HAP-1 (cell line): ENCODE measurements at regions not wholly inside any gene's neighbourhood (a gene's known extent, or its start where the extent isn't known, plus 50 kb on each side); places are given as distances from the start of the nearest gene placed in this dataset.

Source experiments
- DNase-seq, 2 experiments: peaks; one replicate each; pipeline ENCODE4 v3.0.0-alpha.2; 2016 to 2020; ENCODE audit warnings: low spot score in 2 of 2
- H3K27me3 ChIP-seq: fragments of 250-450 bp; sonication (Bioruptor Pico); 2 replicates; pipeline ENCODE4 v1.5.1; 2020; ENCODE audit warnings: low read depth, mild to moderate bottlenecking, moderate library complexity
- H3K36me3 ChIP-seq: fragments of 250-450 bp; sonication (Bioruptor Pico); replicated peaks from 2 replicates; pipeline ENCODE4 v1.5.1; 2020; ENCODE audit warnings: mild to moderate bottlenecking
- H3K4me1 ChIP-seq: fragments of 250-450 bp; sonication (Bioruptor Pico); 2 replicates; pipeline ENCODE4 v1.5.1; 2020; ENCODE audit warnings: mild to moderate bottlenecking
- H3K4me3 ChIP-seq: fragments of 250-450 bp; sonication (Bioruptor Pico); 2 replicates; pipeline ENCODE4 v1.5.1; 2020; ENCODE audit warnings: mild to moderate bottlenecking, moderate library complexity
- H3K9me3 ChIP-seq: fragments of 250-450 bp; sonication (Bioruptor Pico); 2 replicates; pipeline ENCODE4 v1.5.1; 2020; ENCODE audit warnings: mild to moderate bottlenecking, moderate library complexity
- in situ Hi-C: fragments of 300-500 bp; cut with MboI; formaldehyde crosslinking; loops from 3 replicates; pipeline ENCODE4 v1.14.3; 2020; ENCODE audit warnings: low sequenced_read_pairs, inconsistent platforms, mixed read lengths

DNA sequence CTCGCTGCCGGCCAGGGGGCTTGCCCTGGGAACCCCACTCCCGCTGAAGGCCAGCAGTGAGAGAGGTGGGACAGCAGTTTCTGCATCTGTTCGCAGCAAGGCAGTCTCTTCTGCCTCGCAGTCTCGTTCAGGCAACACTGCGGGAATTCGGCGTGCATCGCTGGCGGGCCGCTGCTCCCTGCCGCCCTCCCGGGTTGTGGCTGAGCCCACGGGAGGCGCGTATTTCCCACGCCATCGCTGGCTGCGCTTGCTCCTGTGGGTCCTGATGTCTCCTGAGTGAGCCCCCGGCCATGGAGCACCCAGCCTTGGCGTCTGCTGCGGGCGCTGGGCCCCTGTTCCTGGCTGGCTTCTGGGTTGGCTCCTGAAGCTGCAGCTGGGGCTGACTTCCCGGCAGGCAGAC, 227.9 kb downstream of the TEX29 start:
- Histone ChIP-seq H3K9me3 (no peaks in the 10 kb centered on the region), H3K36me3 (no peaks in the 10 kb centered on the region), H3K27me3 (no peaks in the 10 kb centered on the region), H3K4me1 (no peaks in the 10 kb centered on the region), H3K4me3 (no peak overlapping the region)
- in situ Hi-C loops: no loop called here
- DNase-seq: no peak

DNA sequence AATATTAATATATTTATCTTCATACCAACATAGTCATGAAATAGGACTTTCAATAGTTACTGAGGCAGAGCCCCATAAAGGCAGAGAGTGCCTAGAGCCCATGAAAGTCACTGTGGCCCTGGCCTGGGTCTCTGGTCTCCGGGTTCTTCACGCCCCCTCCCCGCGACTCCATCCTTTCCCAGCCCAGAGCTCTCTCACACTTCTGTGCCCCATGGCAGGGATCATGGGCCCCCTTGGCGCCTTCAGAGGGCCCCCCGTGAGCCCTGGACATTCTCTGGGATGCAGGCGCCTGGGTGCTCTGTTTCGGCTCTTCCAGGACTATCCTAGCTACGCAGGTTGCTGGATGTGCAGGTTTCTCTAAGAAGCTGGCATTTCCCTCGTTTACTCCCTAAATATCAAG, 228.4 kb downstream of the TEX29 start:
- Histone ChIP-seq H3K4me3 (no peak overlapping the region), H3K27me3 (no peaks in the 10 kb centered on the region), H3K9me3 (no peaks in the 10 kb centered on the region), H3K36me3 (no peaks in the 10 kb centered on the region), H3K4me1 (no peaks in the 10 kb centered on the region)
- in situ Hi-C loops: no loop called here
- DNase-seq: no peak

DNA sequence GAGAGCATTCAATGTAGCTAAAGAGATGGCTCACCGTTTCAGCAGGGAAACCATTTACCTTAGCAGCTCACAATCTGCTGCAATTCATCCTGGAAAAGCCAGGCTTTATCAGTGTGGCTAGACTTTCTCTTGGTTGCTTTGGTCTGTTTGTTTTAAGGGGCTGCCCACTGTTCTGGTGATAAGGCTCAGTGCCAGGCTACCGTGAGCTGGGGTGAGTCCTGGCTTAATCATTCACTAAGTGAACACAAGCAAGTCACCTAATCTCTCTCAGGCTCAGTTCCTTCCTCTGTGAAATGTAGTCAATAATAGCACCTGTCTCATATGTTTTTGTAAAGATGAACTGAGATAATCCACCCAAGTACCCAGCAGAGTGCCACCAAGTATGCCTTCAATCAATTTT, 229.0 kb downstream of the TEX29 start:
- Histone ChIP-seq H3K36me3 (no peaks in the 10 kb centered on the region), H3K4me1 (no peaks in the 10 kb centered on the region), H3K9me3 (no peaks in the 10 kb centered on the region), H3K27me3 (no peaks in the 10 kb centered on the region), H3K4me3 (no peak overlapping the region)
- in situ Hi-C loops: no loop called here
- DNase-seq: no peak

DNA sequence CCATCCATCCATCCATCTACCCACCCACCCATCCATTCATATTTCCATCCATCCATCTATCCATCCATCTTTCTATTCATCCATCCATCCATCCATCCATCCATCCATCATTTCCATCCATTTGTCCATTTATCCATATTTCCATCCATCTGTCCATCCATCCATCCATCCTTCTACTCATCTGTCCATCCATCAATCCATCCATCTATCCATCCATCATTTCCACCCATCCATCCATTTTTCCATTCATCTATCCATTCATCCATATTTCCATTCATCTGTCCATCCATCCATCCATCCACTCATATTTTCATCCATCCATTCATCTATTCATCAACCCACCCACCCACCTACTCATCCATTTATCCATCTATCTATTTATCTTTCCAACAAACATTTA, 229.6 kb downstream of the TEX29 start:
- H3K36me3 ChIP-seq: no peaks in the 10 kb centered on the region
- H3K9me3 ChIP-seq: no peaks in the 10 kb centered on the region
- in situ Hi-C loops: no loop called here
- no peaks in the 10 kb centered on the region for H3K4me1 ChIP-seq
- H3K27me3 ChIP-seq: no peaks in the 10 kb centered on the region
- no peak overlapping the region for H3K4me3 ChIP-seq
- no peak for DNase-seq

DNA sequence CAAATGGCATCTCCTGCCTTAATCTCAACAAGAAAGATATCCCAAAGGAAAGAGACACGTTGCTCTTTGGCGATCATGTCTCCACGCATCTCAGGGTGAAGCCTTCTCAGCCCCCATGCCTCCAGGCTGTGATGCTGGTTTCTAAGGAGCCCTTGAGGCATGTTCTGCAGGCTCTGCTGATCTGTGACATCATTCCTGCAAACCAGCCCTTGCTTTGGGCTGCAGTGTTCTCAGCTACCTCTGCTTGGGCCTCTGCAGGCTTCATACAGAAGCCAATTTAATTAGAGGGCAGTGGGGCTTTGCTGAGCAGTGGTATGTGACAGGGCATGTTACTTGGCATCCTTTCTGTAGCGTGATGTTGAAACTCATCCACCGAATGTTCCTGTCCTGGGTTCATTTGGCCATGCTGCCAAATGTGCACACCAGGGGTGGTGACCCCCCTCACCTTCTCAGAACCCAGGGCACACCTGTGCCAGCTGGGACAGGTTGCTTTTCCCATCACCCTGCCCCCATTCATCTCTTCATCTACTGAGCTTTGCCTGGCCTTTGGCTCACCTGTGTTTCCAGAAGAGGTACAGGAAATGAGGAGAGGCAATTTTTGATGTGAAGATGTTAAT, 230.9 kb downstream of the TEX29 start:
- no peaks in the 10 kb centered on the region for H3K27me3 ChIP-seq
- H3K4me1 ChIP-seq: no peaks in the 10 kb centered on the region
- H3K9me3 ChIP-seq: no peaks in the 10 kb centered on the region
- no peaks in the 10 kb centered on the region for H3K36me3 ChIP-seq
- in situ Hi-C loops: no loop called here
- no peak overlapping the region for H3K4me3 ChIP-seq
- DNase-seq: no peak

DNA sequence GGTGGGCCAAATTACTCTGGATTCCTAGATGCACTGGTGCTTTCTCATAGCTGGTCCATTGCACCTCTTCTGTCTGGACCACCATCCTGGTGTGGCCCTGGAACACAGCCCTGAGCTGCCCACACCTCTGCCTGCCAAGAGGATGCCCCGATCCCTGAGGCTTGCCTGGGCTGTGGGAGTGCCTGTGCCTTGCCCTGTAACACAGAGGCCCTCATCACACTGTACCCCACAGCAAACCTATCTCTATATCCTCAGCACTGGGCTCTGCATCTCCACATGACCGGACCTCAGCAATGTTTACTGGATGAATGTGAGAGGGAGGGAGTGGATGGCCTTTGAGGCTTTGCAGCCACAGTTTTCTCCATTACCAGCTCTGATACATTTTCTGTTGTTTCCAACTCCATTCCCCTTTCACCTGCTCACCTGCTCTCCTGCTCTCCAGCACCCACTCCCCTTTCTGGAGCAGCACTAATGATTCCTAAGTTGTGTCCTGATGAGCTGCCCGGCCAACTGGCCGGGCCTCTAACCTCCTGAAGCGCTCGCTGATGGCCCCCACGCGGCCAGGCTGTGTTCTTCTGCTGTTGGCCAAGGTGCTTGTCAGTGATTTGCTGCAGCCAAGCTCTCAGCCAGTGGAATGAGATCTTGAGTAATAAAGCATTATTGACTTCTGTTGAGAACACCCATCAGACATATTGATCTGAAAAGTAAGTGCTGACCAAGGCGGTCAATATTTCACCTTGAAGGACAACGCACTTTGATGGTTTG, 232.6 kb downstream of the TEX29 start:
- in situ Hi-C loops: no loop called here
- Histone ChIP-seq H3K4me3 (no peak overlapping the region), H3K36me3 (no peaks in the 10 kb centered on the region), H3K4me1 (no peaks in the 10 kb centered on the region), H3K27me3 (no peaks in the 10 kb centered on the region), H3K9me3 (no peaks in the 10 kb centered on the region)
- DNase-seq: no peak

DNA sequence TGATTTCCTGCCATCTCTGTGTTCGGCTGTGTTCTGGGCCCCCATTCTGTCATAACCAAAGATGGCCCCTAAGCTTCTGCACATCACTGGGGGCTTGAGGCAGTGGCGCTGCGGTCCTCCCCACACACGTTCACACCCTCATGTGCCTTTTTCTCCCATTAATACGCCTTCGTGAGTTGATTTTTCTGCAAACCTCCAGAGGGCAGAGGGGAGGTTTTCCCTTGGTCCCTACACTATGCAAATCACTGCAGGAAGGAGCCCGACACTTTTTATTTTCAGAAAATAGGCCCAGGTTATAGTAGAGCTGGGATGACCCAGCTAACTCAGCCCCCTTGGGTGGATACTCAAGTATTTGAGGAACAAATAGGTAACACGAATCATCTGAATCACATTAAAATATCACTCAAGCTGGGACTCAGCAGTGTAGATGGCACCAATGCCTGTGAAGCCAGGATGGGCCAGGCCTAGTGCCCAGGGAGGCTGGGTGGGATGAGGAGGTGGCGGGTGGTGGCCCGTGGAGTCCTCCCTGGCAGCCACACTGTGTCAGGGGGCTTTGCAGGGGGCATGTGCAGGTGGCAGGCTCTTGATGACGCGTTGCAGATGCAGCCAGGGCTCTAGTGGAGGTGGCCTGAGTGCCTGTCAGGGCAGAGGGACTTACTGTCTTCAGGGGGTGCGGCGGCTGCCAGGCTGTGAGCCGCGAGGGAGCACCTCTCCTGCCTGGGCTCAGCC, 234.3 kb downstream of the TEX29 start:
- no peak overlapping the region for H3K4me3 ChIP-seq
- in situ Hi-C loops: no loop called here
- H3K4me1 ChIP-seq: no peaks in the 10 kb centered on the region
- DNase-seq: no peak
- no peaks in the 10 kb centered on the region for H3K9me3 ChIP-seq
- no peaks in the 10 kb centered on the region for H3K27me3 ChIP-seq
- H3K36me3 ChIP-seq: no peaks in the 10 kb centered on the region

DNA sequence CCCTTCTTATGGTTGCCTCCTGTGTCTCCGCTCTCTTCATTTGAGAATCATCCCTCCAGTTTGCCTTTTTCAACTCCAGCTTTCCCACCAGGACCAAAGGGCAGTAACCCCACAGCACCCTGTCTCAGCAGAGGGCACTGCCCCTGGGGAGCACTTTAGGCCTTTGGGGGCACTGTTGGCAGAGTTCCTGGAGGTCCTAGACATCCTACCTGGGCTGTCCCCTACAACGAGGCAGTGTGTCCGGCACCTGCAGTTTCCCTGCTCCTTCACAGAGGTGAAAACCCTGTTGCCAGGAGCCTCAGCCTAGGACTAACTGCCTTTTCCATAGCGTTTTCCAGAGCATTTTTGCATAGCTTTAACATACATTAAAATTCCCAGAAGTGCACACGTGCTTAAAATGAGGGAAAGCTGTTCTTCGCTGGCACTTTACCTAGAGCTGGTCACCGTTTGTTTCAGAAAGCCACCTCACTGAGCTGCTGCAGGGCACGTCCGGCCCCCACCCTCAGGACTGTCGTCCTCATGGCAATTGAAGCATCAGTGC, 234.9 kb downstream of the TEX29 start:
- H3K4me3 ChIP-seq: no peak overlapping the region
- no peaks in the 10 kb centered on the region for H3K27me3 ChIP-seq
- in situ Hi-C loops: no loop called here
- no peaks in the 10 kb centered on the region for H3K36me3 ChIP-seq
- H3K9me3 ChIP-seq: no peaks in the 10 kb centered on the region
- no peaks in the 10 kb centered on the region for H3K4me1 ChIP-seq
- no peak for DNase-seq

DNA sequence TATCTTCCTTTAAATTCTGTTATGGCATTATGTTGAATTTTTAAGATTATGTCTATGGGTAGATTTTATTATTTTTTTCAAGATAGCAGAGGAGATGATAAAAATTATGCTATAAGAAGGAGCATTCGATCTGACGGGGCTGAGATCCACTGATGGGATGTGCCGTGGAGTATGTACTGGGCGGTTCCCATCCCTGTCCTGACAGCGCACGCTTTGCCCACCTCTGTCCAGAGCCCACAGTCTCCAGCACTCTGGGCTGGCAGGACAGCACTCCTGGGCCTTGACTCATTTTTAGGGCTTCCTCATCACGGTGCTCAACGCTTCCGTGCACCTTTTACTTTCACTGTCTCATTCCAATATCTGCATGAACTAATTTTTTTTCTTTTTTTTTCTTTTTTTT, 235.5 kb downstream of the TEX29 start:
- no peaks in the 10 kb centered on the region for H3K9me3 ChIP-seq
- no peak for DNase-seq
- H3K36me3 ChIP-seq: no peaks in the 10 kb centered on the region
- H3K4me3 ChIP-seq: no peak overlapping the region
- no peaks in the 10 kb centered on the region for H3K4me1 ChIP-seq
- in situ Hi-C loops: no loop called here
- no peaks in the 10 kb centered on the region for H3K27me3 ChIP-seq

DNA sequence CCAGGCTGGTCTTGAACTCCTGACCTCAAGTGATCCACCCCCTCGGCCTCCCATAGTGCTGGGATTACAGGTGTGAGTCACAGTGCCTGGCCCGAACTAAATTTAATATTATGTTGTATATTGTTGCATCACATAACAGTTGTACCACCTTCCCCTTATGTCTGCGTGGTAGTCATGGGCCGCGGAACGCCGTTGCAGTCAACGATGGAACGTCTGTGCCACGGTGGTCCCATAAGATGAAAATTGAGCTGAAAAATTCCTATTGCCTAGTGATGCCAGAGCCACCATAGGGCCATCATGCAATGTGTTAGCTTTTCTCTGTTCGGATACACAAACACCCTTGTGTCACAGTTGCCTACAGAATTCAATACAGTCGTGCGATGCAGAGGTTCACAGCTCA, 236.1 kb downstream of the TEX29 start:
- Histone ChIP-seq H3K4me3 (no peak overlapping the region), H3K36me3 (no peaks in the 10 kb centered on the region), H3K27me3 (no peaks in the 10 kb centered on the region), H3K9me3 (no peaks in the 10 kb centered on the region), H3K4me1 (no peaks in the 10 kb centered on the region)
- no peak for DNase-seq
- in situ Hi-C loops: no loop called here

DNA sequence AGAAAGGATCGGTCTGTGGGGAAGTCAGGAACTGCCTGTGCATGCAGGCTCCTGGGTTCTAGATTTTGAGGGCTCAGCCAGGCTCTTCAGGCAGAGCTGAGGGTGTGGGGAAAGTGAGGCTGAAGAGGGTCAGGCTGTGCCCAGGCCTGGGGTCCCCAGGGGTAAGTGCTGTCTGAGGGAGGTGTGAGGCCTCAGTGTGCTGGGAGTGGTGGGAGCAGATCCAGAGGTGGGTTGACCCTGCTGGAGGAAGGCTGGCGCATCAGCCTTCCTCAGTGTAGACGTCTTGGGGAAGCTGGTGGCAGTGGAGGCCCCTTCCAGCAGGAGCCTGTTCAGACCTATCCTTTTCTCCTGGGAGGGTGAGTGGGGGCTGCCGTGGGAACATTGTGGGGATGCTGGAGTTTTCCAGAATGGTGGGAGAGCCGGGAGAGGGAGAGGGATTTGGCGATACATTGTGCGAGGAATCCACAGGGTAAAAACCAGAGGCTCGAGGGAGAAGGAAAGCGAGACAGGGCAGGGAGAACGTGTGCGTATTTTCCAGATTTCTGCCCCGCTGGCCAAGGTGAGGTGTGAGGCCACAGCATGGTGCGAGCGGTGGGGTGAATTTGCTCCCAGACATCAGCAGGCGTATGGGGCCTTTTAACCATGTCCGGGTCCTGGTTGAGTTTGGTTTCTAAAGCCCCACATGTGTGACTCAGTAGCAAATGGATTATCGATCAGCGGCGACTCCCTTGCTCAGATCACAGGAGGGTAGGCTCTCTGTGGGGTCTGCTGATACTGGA, 237.7 kb downstream of the TEX29 start:
- Histone ChIP-seq H3K4me1 (no peaks in the 10 kb centered on the region), H3K4me3 (no peak overlapping the region), H3K36me3 (no peaks in the 10 kb centered on the region), H3K9me3 (no peaks in the 10 kb centered on the region), H3K27me3 (no peaks in the 10 kb centered on the region)
- in situ Hi-C loops: no loop called here
- no peak for DNase-seq

DNA sequence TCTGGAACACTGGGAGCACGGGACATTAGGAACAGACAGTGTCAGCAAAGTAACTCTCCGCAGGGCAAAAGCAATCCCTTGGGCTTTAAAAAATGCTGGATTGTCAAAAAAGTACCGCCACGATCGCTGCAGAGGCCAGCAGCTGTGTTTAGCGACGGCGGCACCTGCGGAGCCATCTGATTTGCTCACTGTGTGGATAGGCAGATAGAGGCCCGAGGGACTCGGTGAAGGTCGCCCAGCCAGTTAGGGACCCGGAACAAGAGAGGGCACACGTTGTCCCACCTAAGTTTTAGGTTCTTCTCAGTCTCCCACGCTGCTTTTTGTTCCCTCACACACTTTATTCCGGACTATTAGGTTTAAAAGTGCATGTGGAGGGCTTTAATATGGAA, 238.3 kb downstream of the TEX29 start:
- Histone ChIP-seq H3K4me3 (no peak overlapping the region), H3K9me3 (no peaks in the 10 kb centered on the region), H3K27me3 (no peaks in the 10 kb centered on the region), H3K4me1 (no peaks in the 10 kb centered on the region), H3K36me3 (no peaks in the 10 kb centered on the region)
- in situ Hi-C loops: no loop called here
- DNase-seq: no peak

DNA sequence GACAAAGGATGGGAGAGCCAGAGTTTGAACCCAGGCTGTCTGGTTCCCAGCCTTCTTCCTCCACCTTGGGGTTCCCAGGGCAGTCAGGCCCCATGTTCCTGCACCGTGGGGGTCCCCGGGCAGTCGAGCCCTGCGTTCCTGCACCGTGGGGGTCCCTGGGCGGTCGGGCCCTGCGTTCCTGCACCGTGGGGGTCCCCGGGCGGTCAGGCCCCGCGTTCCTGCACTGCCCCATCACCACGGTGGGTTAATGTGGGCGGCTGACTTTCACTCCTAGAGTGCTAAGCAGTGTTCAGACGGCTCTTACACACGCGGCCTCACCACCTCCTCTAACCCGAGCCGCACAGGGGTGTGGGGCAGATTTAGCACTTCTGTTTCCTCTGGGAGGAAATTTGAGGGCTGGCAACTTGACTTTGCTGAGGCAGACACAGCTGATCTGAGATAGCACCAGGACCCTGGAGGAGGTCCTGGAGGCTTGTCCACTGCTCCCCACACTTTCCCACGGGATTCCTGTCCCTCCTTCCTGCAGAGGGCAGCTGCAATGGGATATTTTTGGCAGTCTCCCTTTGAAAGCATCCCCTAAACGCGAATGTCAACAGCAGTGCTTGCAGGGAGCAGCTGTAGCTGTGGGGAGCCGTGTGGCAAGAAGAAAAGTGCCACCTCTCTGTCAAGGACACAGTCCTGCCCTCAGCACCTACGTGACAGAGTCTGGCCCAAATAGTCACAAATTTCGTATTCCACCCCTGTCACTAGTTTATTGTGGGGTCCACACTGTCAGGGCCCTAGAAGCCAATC, 239.4 kb downstream of the TEX29 start:
- DNase-seq: no peak
- no peak overlapping the region for H3K4me3 ChIP-seq
- H3K9me3 ChIP-seq: no peaks in the 10 kb centered on the region
- in situ Hi-C loops: no loop called here
- H3K36me3 ChIP-seq: no peaks in the 10 kb centered on the region
- H3K4me1 ChIP-seq: no peaks in the 10 kb centered on the region
- H3K27me3 ChIP-seq: no peaks in the 10 kb centered on the region
